ENCODE measurements at regions not wholly inside any gene's neighbourhood (a gene's known extent, or its start where the extent isn't known, plus 50 kb on each side); places are given as distances from the start of the nearest gene placed in this dataset.
A peak's percentile ranks its signal among the peaks of the same experiment; 100 is the strongest.

DNA sequence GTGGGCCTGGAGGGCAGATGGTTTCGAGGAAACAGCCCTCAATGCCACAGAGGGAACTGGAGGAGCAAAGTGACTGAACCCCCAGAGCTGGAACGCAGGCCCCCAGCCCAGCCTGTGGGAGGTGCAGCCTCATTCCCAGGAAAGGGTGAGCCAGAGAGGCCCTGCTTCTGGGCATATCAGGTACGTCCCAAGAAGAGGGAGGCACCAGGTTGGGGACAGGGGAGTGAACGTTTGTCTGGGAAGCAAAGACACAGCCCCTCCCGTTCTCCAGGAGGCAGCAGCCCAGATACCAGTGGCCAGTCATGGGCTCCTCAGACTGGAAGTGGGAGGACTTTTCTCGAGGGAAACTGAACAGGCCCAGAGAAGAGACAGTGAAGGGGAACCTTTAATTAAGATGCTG, 74.3 kb upstream of the RET start:
- DNase-seq (ENCODE audit: low spot score): no peak

DNA sequence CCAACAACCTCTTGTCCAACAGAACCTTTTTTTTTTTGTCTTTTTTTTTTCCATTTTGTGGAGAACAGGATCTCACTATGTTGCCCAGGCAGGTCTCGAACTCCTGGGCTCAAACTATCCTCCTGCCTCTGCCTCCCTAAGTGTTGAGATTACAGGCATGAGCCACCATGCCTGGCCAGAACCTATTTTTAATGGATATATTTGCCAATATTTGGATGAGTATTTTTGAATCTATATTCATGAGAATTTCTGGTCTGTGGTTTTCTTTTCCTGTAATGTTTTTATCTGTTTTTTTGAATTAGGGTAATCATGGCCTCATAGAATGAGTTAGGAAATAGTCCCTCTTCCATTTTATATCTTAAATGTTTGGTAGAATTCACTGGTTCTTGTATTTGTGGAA, 70.4 kb upstream of the RET start:
- DNase-seq (ENCODE audit: low spot score): no peak

DNA sequence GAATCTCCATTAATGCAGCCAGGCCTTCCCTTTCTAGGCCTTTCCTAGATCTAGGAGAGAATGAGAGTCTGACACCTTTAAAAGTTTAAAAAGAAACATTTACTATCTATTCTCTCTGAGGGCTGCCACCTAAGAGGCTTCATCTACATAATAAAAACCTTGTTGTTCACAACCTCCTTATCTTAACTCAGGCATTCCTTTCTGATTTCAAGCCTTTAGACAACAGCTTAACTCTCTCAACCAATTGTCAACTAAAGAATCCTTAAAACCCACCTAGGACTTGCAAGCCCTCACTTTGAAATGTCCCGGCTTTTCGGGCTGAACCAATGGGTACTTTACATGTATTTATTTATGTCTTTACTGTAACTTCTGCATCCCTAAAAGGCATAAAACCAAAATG, 64.3 kb upstream of the RET start:
- DNase-seq (ENCODE audit: low spot score): no peak

DNA sequence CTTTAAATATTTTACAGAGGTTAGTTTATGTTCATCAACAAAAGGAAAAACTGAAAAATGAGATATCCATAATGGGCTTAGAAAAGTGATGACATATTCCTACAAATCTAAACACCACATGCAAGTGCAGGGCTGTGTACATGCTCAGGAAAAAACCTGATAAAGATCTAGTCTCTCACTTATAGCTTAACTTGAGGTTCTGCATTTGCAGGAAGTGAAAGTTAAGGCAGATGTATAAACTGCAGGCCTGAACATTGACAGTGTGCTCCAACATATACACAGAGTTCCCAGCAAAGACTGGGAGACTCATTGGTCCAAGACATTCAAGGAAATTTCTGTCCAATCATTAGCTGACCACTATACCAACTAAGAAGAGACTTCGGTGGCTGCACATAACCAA, 63.8 kb upstream of the RET start:
- DNase-seq (ENCODE audit: low spot score): no peak

DNA sequence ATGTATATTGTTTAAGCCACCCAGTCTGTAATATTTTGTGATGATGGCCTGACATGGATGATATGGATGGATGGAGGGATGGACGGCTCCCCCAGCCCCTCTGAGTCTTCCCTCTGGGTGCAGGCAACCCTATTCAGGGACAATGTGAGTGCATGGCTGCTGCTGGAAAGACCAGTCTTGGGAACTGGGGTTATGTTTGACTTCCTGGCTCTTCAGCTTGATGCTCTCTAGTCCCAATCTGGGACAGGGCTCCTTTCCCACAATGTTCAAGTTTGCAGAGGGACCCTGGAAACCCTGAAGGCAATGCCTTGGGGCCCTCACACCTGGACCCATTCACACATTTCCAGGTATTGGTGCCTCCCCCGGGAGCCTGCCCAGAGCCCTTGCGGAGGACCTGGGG, 52.3 kb upstream of the RET start:
- DNase-seq (ENCODE audit: low spot score): no peak

DNA sequence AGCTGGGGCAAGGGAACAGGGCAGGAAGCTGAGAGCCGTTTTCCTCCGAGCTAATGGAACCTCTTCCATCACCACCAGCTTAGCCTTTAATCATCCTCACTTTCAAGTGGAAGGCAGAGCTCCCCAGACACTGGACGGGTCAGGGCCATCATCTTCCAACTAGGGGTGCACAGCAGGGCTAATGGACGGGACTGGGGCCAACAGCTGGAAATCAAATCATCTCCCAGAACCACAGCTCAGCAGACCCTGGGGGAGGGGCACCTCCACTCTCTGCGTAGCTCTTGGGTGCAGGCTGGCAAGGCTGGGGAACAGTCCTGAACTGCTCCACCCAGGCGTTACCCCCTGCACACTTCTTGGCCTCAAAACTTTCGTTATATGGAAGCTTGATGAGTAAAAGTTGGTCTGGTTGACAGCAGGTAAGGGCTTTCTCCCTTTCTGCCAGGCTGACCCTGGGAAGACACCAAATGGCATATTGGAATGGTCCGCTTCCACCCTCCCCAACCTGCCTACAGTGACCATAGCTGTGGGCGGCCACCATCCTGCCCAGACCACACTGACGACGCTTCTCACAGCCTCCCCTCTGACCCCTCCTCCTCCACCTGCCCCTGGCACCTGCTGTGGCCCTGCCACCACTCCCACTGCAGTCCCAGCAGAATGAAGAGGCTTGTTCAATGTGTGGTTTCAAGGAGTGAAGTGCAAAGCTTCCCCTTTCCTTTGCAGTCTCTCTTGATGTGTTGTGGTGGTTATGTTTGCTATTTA, 51.7 kb upstream of the RET start:
- DNase-seq (ENCODE audit: low spot score): no peak

DNA sequence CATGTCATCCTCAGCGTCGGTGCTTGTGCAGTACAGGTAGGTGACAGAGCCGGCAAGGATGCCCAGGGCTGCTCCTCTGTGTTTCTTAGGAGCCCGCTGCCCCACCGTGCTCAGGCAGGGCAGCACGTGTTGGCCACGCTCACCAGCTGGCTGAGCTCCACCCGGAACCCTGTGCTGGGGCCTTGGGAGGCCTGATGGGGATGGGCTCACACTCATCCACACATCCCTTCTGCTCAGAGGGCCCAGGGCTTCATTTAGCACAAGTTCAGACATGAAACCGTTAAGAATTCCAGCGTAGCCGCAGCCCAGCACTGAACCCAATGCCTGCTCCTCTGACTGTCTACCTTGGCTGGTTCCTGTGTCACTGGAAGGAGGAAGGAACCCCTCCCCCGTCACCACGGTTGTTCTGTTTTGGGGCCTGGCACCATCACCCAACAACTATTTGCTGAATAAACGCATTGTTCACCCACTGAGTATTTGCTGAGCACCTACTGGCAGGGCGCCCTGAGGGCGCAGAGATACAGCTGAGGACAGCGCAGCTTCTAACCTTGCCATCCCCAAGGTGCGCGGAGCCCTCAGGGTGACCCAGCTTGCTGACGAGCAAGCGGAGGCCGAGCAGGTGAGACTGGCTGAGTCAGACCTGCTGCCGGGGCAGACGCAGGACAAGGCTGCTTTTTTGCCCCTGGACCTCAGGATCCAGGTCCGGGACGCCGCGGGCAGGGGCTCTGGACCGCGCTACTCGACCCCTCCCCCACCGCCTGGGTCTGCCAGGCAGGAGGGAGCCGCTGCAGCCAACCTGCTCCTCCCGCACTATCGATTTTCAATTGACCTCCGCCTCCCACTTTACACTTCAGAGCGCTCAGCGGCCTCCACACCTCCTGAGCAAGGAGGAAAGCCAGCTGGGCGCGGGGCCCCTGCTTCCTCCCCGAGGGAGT, 50.6 kb upstream of the RET start:
- peak; percentile 45 for DNase-seq (ENCODE audit: low spot score)
